Adrenal gland (tissue), 9 donors: ENCODE measurements at regions not wholly inside any gene's neighbourhood (a gene's known extent, or its start where the extent isn't known, plus 50 kb on each side); places are given as distances from the start of the nearest gene placed in this dataset.

ENCODE experiments used
- DNase-seq, 7 donors: peaks; one replicate each; pipeline ENCODE4 v3.0.0-alpha.2; 2019 to 2020
- H3K27ac ChIP-seq, 5 donors: fragments of 200-600 bp; sonication (generic) in 4 of 5; 1 replicate in 3 of 5; 2 replicates in 2 of 5; pipeline versions ENCODE4 v1.5.1 to v1.8.0; 2016 to 2020; ENCODE audit warnings: mild to moderate bottlenecking in 1 of 5
- H3K27me3 ChIP-seq: fragments of 200-600 bp; 2 replicates; pipeline ENCODE4 v1.8.0; 2021
- H3K36me3 ChIP-seq, 2 donors: fragments of 200-600 bp; replicated peaks in 1 of 2; 1 replicate in 1 of 2; 2 replicates in 1 of 2; pipeline versions ENCODE4 v1.5.1 to v1.8.0; 2018 to 2022
- H3K4me1 ChIP-seq, 2 donors: fragments of 200-600 bp; replicated peaks in 1 of 2; 1 replicate in 1 of 2; 2 replicates in 1 of 2; pipeline versions ENCODE4 v1.5.1 to v1.8.0; 2018 to 2021
- H3K4me3 ChIP-seq, 4 donors: fragments of 200-600 bp; sonication (generic) in 3 of 4; one replicate each; pipeline ENCODE4 v1.5.1; 2016 to 2018
- H3K9me3 ChIP-seq, 3 donors: fragments of 200-600 bp; sonication (generic) in 1 of 3; replicated peaks in 1 of 3; 1 replicate in 2 of 3; 2 replicates in 1 of 3; pipeline versions ENCODE4 v1.5.1 to v1.8.0; 2016 to 2021
- CTCF ChIP-seq, 6 experiments: fragments of 450-650 bp in 4 of 6; fragments of 200-600 bp in 2 of 6; sonication (generic) in 1 of 6; IDR thresholded peaks; 1 replicate in 5 of 6; 2 replicates in 1 of 6; pipeline versions ENCODE4 v1.5.1 to v1.8.0; 2016 to 2021; ENCODE audit warnings: antibody characterized with exemption in 6 of 6, mild to moderate bottlenecking in 2 of 6, moderate library complexity in 1 of 6
- POLR2A ChIP-seq, 2 donors: fragments of 450-650 bp; IDR thresholded peaks; one replicate each; pipeline ENCODE4 v1.6.1; 2017; ENCODE audit warnings: antibody characterized with exemption in 2 of 2, mild to moderate bottlenecking in 2 of 2, moderate library complexity in 1 of 2
- WGBS, 4 donors: extraction: QIAGEN DNeasy Blood & Tissue Kit in 2 of 4; methylation state at CpG; one replicate each; pipeline versions ENCODE4 v1.1.5 to v1.1.7; 2013 to 2017; 5-methylcytosine and 5-hydroxymethylcytosine counted together
- intact Hi-C, 2 donors: fragments of 100-400 bp; cut with DNase I; formaldehyde crosslinking; loops; one replicate each; pipeline versions ENCODE4 v1.14.1 to v1.15.0; 2022 to 2023
- donor health status: healthy with polysubstance abuse.
- donor health status: Bipolar disorder and iron deficiency.
- donor health status: DM: yes; HTN: yes; CAD: no.
- donor health status: DM: no; HTN: no; CAD: no.
- donor health status: DM: no; HTN: no; CAD: no.

- WGBS, 4 donors: 40 to 54% (median 49%) methylated on average over 3 of the region's 3 CpGs
- Histone ChIP-seq H3K36me3 (no peaks in the 10 kb centered on the region), H3K4me3 (no peak overlapping the region), H3K9me3 (no peaks in the 10 kb centered on the region), H3K27me3 (no peaks in the 10 kb centered on the region), H3K27ac (no peak overlapping the region), H3K4me1 (no peaks in the 10 kb centered on the region)
- TF ChIP-seq CTCF (IDR thresholded peaks at IDR 0.05) (no peak), POLR2A (IDR thresholded peaks at IDR 0.05) (no peak)
- intact Hi-C loops: no loop called here
- no peak for DNase-seq
These were observed 924.7 kb upstream of the CELF2 start for GRCh38 chr10:10093021-10093420.

GRCh38 chr10:10094691-10095090 is 923.0 kb upstream of the CELF2 start:
- no peaks in the 10 kb centered on the region for H3K4me1 ChIP-seq
- H3K9me3 ChIP-seq: no peaks in the 10 kb centered on the region
- H3K27me3 ChIP-seq: no peaks in the 10 kb centered on the region
- H3K36me3 ChIP-seq: no peaks in the 10 kb centered on the region
- H3K27ac ChIP-seq: no peak overlapping the region
- TF ChIP-seq CTCF (IDR thresholded peaks at IDR 0.05): no peak
- no peak for TF ChIP-seq POLR2A (IDR thresholded peaks at IDR 0.05)
- no peak overlapping the region for H3K4me3 ChIP-seq
- intact Hi-C loops: no loop called here
- WGBS, 4 donors: 49 to 72% (median 57%) methylated on average over 5 of the region's 5 CpGs
- DNase-seq: no peak

GRCh38 chr10:10096296-10096695 is 921.4 kb upstream of the CELF2 start:
- no peak for DNase-seq
- no peaks in the 10 kb centered on the region for H3K4me1 ChIP-seq
- intact Hi-C loops: no loop called here
- no peaks in the 10 kb centered on the region for H3K9me3 ChIP-seq
- no peak overlapping the region for H3K4me3 ChIP-seq
- TF ChIP-seq CTCF (IDR thresholded peaks at IDR 0.05) (no peak), POLR2A (IDR thresholded peaks at IDR 0.05) (no peak)
- no peaks in the 10 kb centered on the region for H3K27me3 ChIP-seq
- H3K27ac ChIP-seq: no peak overlapping the region
- no peaks in the 10 kb centered on the region for H3K36me3 ChIP-seq

GRCh38 chr10:10096898-10097297 is 920.8 kb upstream of the CELF2 start:
- H3K9me3 ChIP-seq: no peaks in the 10 kb centered on the region
- no peak for TF ChIP-seq CTCF (IDR thresholded peaks at IDR 0.05)
- no peak for TF ChIP-seq POLR2A (IDR thresholded peaks at IDR 0.05)
- no peaks in the 10 kb centered on the region for H3K27me3 ChIP-seq
- H3K36me3 ChIP-seq: no peaks in the 10 kb centered on the region
- DNase-seq: no peak
- no peak overlapping the region for H3K27ac ChIP-seq
- 72 to 77% (median 76%) methylated on average over 3 of the region's 3 CpGs for WGBS, 4 donors
- intact Hi-C loops: no loop called here
- no peaks in the 10 kb centered on the region for H3K4me1 ChIP-seq
- no peak overlapping the region for H3K4me3 ChIP-seq
